Endothelial cell of umbilical vein (primary cell): ENCODE measurements at regions not wholly inside any gene's neighbourhood (a gene's known extent, or its start where the extent isn't known, plus 50 kb on each side); places are given as distances from the start of the nearest gene placed in this dataset.

ENCODE experiments used
- BruUV-seq: library from RNA; stranded (reverse); fragments of 400-500 nt; replicated peaks from 2 replicates; lab custom pipeline; 2021; lab: Mats Ljungman, UMichigan
- CTCF ChIA-PET: fragments of 300-600, 350-600 bp; sonication (Branson Sonifier 250); formaldehyde crosslinking; loops from one replicate; lab custom pipeline; 2021; ENCODE audit warnings: antibody characterized with exemption, inconsistent platforms; lab: Charles Lee
- POLR2A ChIA-PET: fragments of 300-600, 350-600 bp; sonication (Branson Sonifier 250); formaldehyde crosslinking; loops from one replicate; lab custom pipeline; 2021; ENCODE audit warnings: antibody characterized with exemption, inconsistent platforms; lab: Charles Lee
- DNase-seq: peaks from one replicate; pipeline ENCODE4 v3.0.0-alpha.2; 2011; ENCODE audit warnings: low read depth, low spot score
- FAIRE-seq: peaks from 2 replicates; lab custom pipeline; 2011; peaks lifted over from hg19 to GRCh38; lab: Jason Lieb, UNC
- H2AFZ ChIP-seq: 2 replicates; pipeline ENCODE4 v1.6.0; 2012; ENCODE audit warnings: low read depth, low read length, control low read depth, inconsistent platforms
- H3K27ac ChIP-seq: 2 replicates; pipeline ENCODE4 v1.5.1; 2011; ENCODE audit warnings: low read depth, mild to moderate bottlenecking, control low read depth, low read length, moderate library complexity; ENCODE audit not compliant: insufficient read depth
- H3K27me3 ChIP-seq, 2 experiments: 2 replicates each; pipeline versions ENCODE4 v1.6.0 to v1.6.1; 2011; ENCODE audit warnings: low read length in 2 of 2, mixed read lengths in 1 of 2; ENCODE audit not compliant: control insufficient read depth in 2 of 2, insufficient read depth in 2 of 2
- H3K36me3 ChIP-seq, 2 experiments: 2 replicates in 1 of 2; 3 replicates in 1 of 2; pipeline ENCODE4 v1.5.1; 2011; ENCODE audit warnings: low read length in 2 of 2, mild to moderate bottlenecking in 1 of 2, moderate library complexity in 1 of 2; ENCODE audit not compliant: control insufficient read depth in 2 of 2, insufficient read depth in 2 of 2; ENCODE audit errors: extremely low read depth in 1 of 2
- H3K4me1 ChIP-seq: 3 replicates; pipeline ENCODE4 v1.5.1; 2011; ENCODE audit warnings: mild to moderate bottlenecking, low read length; ENCODE audit not compliant: control insufficient read depth, insufficient read depth; ENCODE audit errors: extremely low read depth
- H3K4me2 ChIP-seq: 2 replicates; pipeline ENCODE4 v1.6.1; 2011; ENCODE audit warnings: low read length, control low read depth, mixed read lengths; ENCODE audit not compliant: insufficient read depth
- H3K4me3 ChIP-seq, 3 experiments: fragments of 200-600 bp in 1 of 3; sonication (generic), shearing (Covaris generic) in 1 of 3; replicated peaks in 1 of 3; 2 replicates each; pipeline ENCODE4 v1.5.1; 2011 to 2016; ENCODE audit warnings: control low read depth in 3 of 3, low read length in 3 of 3, mild to moderate bottlenecking in 2 of 3, inconsistent platforms in 1 of 3, low read depth in 1 of 3, moderate library complexity in 1 of 3; ENCODE audit not compliant: insufficient read depth in 1 of 3
- H3K79me2 ChIP-seq: 2 replicates; pipeline ENCODE4 v1.6.0; 2012; ENCODE audit warnings: low read length, inconsistent platforms; ENCODE audit not compliant: control insufficient read depth, insufficient read depth
- H3K9ac ChIP-seq: replicated peaks from 2 replicates; pipeline ENCODE3; 2011; ENCODE audit warnings: low read length, control low read depth; ENCODE audit not compliant: insufficient read depth; ENCODE audit errors: extremely low read depth
- H3K9me1 ChIP-seq: replicated peaks from 3 replicates; pipeline ENCODE4 v1.6.0; 2011; ENCODE audit warnings: mild to moderate bottlenecking, low read length; ENCODE audit not compliant: control insufficient read depth, insufficient read depth; ENCODE audit errors: extremely low read depth
- H3K9me3 ChIP-seq: replicated peaks from 2 replicates; pipeline ENCODE4 v1.5.1; 2012; ENCODE audit warnings: low read length, inconsistent platforms; ENCODE audit not compliant: control insufficient read depth, insufficient read depth
- H4K20me1 ChIP-seq: replicated peaks from 2 replicates; pipeline ENCODE3; 2011; ENCODE audit warnings: mild to moderate bottlenecking, low read length; ENCODE audit not compliant: control insufficient read depth, insufficient read depth; ENCODE audit errors: extremely low read depth
- CTCF ChIP-seq, 2 donors: IDR thresholded peaks; 1 replicate in 1 of 2; 2 replicates in 1 of 2; pipeline ENCODE4 v1.5.1; 2011; ENCODE audit warnings: low read length in 2 of 2, mild to moderate bottlenecking in 2 of 2, moderate library complexity in 2 of 2, control low read depth in 1 of 2, inconsistent platforms in 1 of 2, low read depth in 1 of 2; ENCODE audit not compliant: insufficient read depth in 1 of 2; ENCODE audit errors: extremely low read depth in 1 of 2
- EZH2 ChIP-seq: IDR thresholded peaks from 2 replicates; pipeline ENCODE4 v1.6.1; 2012; ENCODE audit warnings: borderline replicate concordance, low read depth, mild to moderate bottlenecking, moderate library complexity, low read length, inconsistent platforms; ENCODE audit not compliant: severe bottlenecking
- FOS ChIP-seq: IDR thresholded peaks from 2 replicates; pipeline ENCODE4 v1.6.1; 2011; ENCODE audit warnings: mild to moderate bottlenecking, low read length, moderate library complexity, borderline replicate concordance; ENCODE audit not compliant: insufficient read depth
- GATA2 ChIP-seq: IDR thresholded peaks from 2 replicates; pipeline ENCODE4 v1.7.0; 2011; ENCODE audit warnings: low read depth, mild to moderate bottlenecking, moderate library complexity, mixed read lengths, low read length; ENCODE audit not compliant: insufficient read length, insufficient read depth
- JUN ChIP-seq: IDR thresholded peaks from 2 replicates; pipeline ENCODE4 v1.6.1; 2011; ENCODE audit warnings: borderline replicate concordance, low read depth; ENCODE audit not compliant: insufficient read length, insufficient read depth
- MAX ChIP-seq: IDR thresholded peaks from 2 replicates; pipeline ENCODE4 v1.6.1; 2011; ENCODE audit not compliant: insufficient read depth, insufficient read length
- MYC ChIP-seq: IDR thresholded peaks from one replicate; pipeline ENCODE4 v1.6.1; 2011; ENCODE audit warnings: mild to moderate bottlenecking, low read depth, low read length
- POLR2A ChIP-seq: IDR thresholded peaks from 2 replicates; pipeline ENCODE4 v1.6.1; 2012; ENCODE audit warnings: low read depth, mild to moderate bottlenecking, control low read depth, low read length
- POLR2AphosphoS5 ChIP-seq: IDR thresholded peaks from 2 replicates; pipeline ENCODE4 v1.6.1; 2012; ENCODE audit warnings: low read depth, mild to moderate bottlenecking, control low read depth, low read length, moderate library complexity; ENCODE audit not compliant: insufficient read depth
- dilution Hi-C: fragments of 300-500 bp; cut with MboI; formaldehyde crosslinking; loops from one replicate; pipeline ENCODE4 v1.15.0; 2019; ENCODE audit warnings: low sequenced_read_pairs; ENCODE audit not compliant: extremely low pct_ligation_motif_present
- intact Hi-C: fragments of 100-400 bp; cut with micrococcal nuclease; formaldehyde crosslinking; loops from one replicate; pipeline ENCODE4 v1.10.0; 2022

GRCh38 chr16:86998196-86999001, 318.8 kb downstream of the C16orf95 start:
- Histone ChIP-seq H3K4me2 (no peak overlapping the region), H2AFZ (no peak overlapping the region), H3K4me1 (peaks cover 10% of the 10 kb centered on the region), H3K27ac (no peak overlapping the region), H3K9ac (no peak overlapping the region), H3K27me3 (peaks cover 13 to 20% of the 10 kb centered on the region in 2 experiments), H3K79me2 (no peaks in the 10 kb centered on the region), H3K9me3 (no peaks in the 10 kb centered on the region), H3K36me3 (no peaks in the 10 kb centered on the region), H4K20me1 (no peaks in the 10 kb centered on the region), H3K9me1 (no peaks in the 10 kb centered on the region), H3K4me3 (no peak overlapping the region)
- CTCF ChIA-PET, result no interaction called here
- TF ChIP-seq MAX (no peak), POLR2A (no peak), POLR2AphosphoS5 (no peak), EZH2 (no peak), CTCF (IDR thresholded peaks at IDR 0.05; ENCODE audit: extremely low read depth in 1 of 2, insufficient read depth in 1 of 2, low read depth in 1 of 2, low read length in 2 of 2) (no peak), FOS (no peak), JUN (no peak), GATA2 (no peak), MYC (no peak)
- dilution Hi-C loops (no loop called here), intact Hi-C loops (no loop called here)
- POLR2A ChIA-PET, result no interaction called here
- FAIRE-seq (no peak), DNase-seq (no peak)
- no TSS peak for BruUV-seq
